WTC11 (cell line): ENCODE measurements at regions not wholly inside any gene's neighbourhood (a gene's known extent, or its start where the extent isn't known, plus 50 kb on each side); places are given as distances from the start of the nearest gene placed in this dataset.

Experiments used
- ATAC-seq: fragments of 200-7000 bp; cut with Tn5 transposase; 2 replicates; pipeline ENCODE4 v1.10.0; 2021; ENCODE audit warnings: mild to moderate bottlenecking, moderate library complexity
- CTCF ChIA-PET: fragments of 300-600 bp; sonication (Branson Sonifier 250); formaldehyde crosslinking; loops from one replicate; lab custom pipeline; 2021; ENCODE audit warnings: antibody characterized with exemption; lab: Charles Lee
- POLR2A ChIA-PET: fragments of 350-600 bp; sonication (Branson Sonifier 250); formaldehyde crosslinking; loops from one replicate; lab custom pipeline; 2021; ENCODE audit warnings: antibody characterized with exemption; lab: Charles Lee
- DNase-seq: peaks from one replicate; pipeline ENCODE4 v3.0.0; 2021; ENCODE audit warnings: low spot score
- H3K27ac Mint-ChIP-seq: 2 replicates; pipeline ENCODE4 v1.8.0; 2021; ENCODE audit warnings: mixed read lengths
- H3K27me3 Mint-ChIP-seq: 2 replicates; pipeline ENCODE4 v1.8.0; 2021; ENCODE audit warnings: low read depth, mild to moderate bottlenecking, moderate library complexity, mixed read lengths
- H3K36me3 Mint-ChIP-seq: 2 replicates; pipeline ENCODE4 v1.8.0; 2021; ENCODE audit warnings: mixed read lengths
- H3K4me1 Mint-ChIP-seq: 2 replicates; pipeline ENCODE4 v1.8.0; 2022; ENCODE audit warnings: mixed read lengths
- H3K4me3 Mint-ChIP-seq: 2 replicates; pipeline ENCODE4 v1.8.0; 2021; ENCODE audit warnings: mild to moderate bottlenecking, moderate library complexity, mixed read lengths
- H3K9me3 Mint-ChIP-seq: 2 replicates; pipeline ENCODE4 v1.8.0; 2021; ENCODE audit warnings: mixed read lengths
- ATF1 ChIP-seq: sonication (generic); formaldehyde crosslinking; IDR thresholded peaks from 2 replicates; pipeline ENCODE4 v1.8.1; 2023; ENCODE audit warnings: mild to moderate bottlenecking, moderate library complexity, missing genetic modification reagents
- CREM ChIP-seq: sonication (generic); formaldehyde crosslinking; IDR thresholded peaks from 2 replicates; pipeline ENCODE4 v1.8.1; 2022; ENCODE audit warnings: mild to moderate bottlenecking, missing genetic modification reagents, moderate library complexity
- ETV6 ChIP-seq: sonication (generic); formaldehyde crosslinking; IDR thresholded peaks from 2 replicates; pipeline ENCODE4 v1.8.1; 2022; ENCODE audit warnings: mild to moderate bottlenecking, missing genetic modification reagents
- KAT7 ChIP-seq: sonication (generic); formaldehyde crosslinking; IDR thresholded peaks from 2 replicates; pipeline ENCODE4 v1.8.1; 2023; ENCODE audit warnings: missing genetic modification reagents, mild to moderate bottlenecking, borderline replicate concordance
- NR1H2 ChIP-seq: sonication (generic); formaldehyde crosslinking; IDR thresholded peaks from 2 replicates; pipeline ENCODE4 v1.9.0; 2021; ENCODE audit warnings: mild to moderate bottlenecking, moderate library complexity, missing genetic modification reagents
- RELA ChIP-seq: sonication (generic); formaldehyde crosslinking; IDR thresholded peaks from 2 replicates; pipeline ENCODE4 v1.8.1; 2022; ENCODE audit warnings: missing genetic modification reagents, mild to moderate bottlenecking, borderline replicate concordance
- TEAD4 ChIP-seq: sonication (generic); formaldehyde crosslinking; IDR thresholded peaks from 2 replicates; pipeline ENCODE4 v1.8.0; 2022; ENCODE audit warnings: mild to moderate bottlenecking, missing genetic modification reagents
- ZNF138 ChIP-seq: sonication (generic); formaldehyde crosslinking; conservative IDR thresholded peaks from 2 replicates; pipeline ENCODE4 v1.8.1; 2022; ENCODE audit warnings: mild to moderate bottlenecking, moderate library complexity, missing genetic modification reagents
- ZNF423 ChIP-seq: fragments of 250-450 bp; sonication (Bioruptor Pico); IDR thresholded peaks from 2 replicates; pipeline ENCODE4 v2.1.2; 2022; ENCODE audit warnings: mild to moderate bottlenecking, moderate library complexity
- TF ChIP-seq, protein P1 (sequence below): fragments of 250-450 bp; sonication (Bioruptor Pico); IDR thresholded peaks from 2 replicates; pipeline ENCODE4 v1.9.0; 2021; ENCODE audit warnings: mild to moderate bottlenecking
- TF ChIP-seq, protein P2 (sequence below): sonication (generic); formaldehyde crosslinking; IDR thresholded peaks from 2 replicates; pipeline ENCODE4 v1.8.0; 2023; ENCODE audit warnings: missing genetic modification reagents, mild to moderate bottlenecking, borderline replicate concordance
- TF ChIP-seq, protein P3 (sequence below): fragments of 250-450 bp; sonication (Bioruptor Pico); IDR thresholded peaks from 2 replicates; pipeline ENCODE4 v2.1.2; 2022; ENCODE audit warnings: mild to moderate bottlenecking, moderate library complexity

DNA sequence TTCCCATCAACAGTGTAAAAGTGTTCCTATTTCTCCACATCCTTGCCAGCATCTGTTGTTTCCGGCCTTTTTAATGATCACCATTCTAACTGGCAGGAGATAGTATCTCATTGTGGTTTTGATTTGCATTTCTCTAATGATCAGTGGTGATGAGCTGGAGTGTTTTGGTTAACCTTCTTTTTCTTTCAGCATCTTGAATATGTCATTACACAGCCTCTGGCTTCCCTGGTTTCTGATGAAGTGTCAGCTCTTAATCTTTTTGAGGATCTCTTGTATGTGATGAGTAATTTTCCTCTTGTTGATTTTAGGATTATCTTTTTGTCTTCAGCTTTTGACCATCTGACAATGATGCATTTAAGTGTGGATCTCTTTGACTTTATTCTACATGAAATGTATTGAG, 133.2 kb upstream of the GRIK3 start (continued):
- TF ChIP-seq, protein P1, sequence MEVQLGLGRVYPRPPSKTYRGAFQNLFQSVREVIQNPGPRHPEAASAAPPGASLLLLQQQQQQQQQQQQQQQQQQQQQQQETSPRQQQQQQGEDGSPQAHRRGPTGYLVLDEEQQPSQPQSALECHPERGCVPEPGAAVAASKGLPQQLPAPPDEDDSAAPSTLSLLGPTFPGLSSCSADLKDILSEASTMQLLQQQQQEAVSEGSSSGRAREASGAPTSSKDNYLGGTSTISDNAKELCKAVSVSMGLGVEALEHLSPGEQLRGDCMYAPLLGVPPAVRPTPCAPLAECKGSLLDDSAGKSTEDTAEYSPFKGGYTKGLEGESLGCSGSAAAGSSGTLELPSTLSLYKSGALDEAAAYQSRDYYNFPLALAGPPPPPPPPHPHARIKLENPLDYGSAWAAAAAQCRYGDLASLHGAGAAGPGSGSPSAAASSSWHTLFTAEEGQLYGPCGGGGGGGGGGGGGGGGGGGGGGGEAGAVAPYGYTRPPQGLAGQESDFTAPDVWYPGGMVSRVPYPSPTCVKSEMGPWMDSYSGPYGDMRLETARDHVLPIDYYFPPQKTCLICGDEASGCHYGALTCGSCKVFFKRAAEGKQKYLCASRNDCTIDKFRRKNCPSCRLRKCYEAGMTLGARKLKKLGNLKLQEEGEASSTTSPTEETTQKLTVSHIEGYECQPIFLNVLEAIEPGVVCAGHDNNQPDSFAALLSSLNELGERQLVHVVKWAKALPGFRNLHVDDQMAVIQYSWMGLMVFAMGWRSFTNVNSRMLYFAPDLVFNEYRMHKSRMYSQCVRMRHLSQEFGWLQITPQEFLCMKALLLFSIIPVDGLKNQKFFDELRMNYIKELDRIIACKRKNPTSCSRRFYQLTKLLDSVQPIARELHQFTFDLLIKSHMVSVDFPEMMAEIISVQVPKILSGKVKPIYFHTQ (CRISPR knock-in tag), result no peak

DNA sequence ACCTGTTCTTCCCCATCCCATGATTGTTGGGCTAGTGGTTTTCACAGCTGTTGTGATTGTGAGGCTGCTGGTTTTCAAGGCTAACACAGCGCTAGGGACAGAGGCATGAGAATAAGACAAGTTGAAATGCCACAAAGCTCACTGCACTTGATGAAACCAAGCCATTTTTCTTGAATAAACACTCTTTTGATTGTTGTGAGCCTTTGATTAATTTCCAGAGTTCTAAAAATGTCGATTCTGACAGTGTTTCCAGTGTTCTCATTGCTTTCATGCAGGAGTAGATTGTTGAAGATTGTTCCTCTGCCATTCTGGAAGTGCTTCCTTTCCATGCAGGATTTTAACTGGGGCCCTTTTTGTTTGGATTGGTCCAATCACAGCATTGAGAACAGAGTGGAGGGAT, 134.9 kb upstream of the GRIK3 start:
- DNase-seq, result no peak
- Mint-ChIP-seq H3K4me1 (no peaks in the 10 kb centered on the region), H3K9me3 (peaks cover 12% of the 10 kb centered on the region), H3K27me3 (peaks cover 3% of the 10 kb centered on the region; the same call in 1 of the 2 replicates), H3K27ac (no peak overlapping the region), H3K4me3 (no peak overlapping the region), H3K36me3 (no peaks in the 10 kb centered on the region)
- ChIA-PET POLR2A (no interaction called here), CTCF (no interaction called here)
- ATAC-seq, result no peak
- no peak for TF ChIP-seq ZNF423 (CRISPR knock-in tag)
- no peak for TF ChIP-seq ZNF138
- TF ChIP-seq ETV6 (CRISPR knock-in tag), result no peak
- TF ChIP-seq, protein P2, sequence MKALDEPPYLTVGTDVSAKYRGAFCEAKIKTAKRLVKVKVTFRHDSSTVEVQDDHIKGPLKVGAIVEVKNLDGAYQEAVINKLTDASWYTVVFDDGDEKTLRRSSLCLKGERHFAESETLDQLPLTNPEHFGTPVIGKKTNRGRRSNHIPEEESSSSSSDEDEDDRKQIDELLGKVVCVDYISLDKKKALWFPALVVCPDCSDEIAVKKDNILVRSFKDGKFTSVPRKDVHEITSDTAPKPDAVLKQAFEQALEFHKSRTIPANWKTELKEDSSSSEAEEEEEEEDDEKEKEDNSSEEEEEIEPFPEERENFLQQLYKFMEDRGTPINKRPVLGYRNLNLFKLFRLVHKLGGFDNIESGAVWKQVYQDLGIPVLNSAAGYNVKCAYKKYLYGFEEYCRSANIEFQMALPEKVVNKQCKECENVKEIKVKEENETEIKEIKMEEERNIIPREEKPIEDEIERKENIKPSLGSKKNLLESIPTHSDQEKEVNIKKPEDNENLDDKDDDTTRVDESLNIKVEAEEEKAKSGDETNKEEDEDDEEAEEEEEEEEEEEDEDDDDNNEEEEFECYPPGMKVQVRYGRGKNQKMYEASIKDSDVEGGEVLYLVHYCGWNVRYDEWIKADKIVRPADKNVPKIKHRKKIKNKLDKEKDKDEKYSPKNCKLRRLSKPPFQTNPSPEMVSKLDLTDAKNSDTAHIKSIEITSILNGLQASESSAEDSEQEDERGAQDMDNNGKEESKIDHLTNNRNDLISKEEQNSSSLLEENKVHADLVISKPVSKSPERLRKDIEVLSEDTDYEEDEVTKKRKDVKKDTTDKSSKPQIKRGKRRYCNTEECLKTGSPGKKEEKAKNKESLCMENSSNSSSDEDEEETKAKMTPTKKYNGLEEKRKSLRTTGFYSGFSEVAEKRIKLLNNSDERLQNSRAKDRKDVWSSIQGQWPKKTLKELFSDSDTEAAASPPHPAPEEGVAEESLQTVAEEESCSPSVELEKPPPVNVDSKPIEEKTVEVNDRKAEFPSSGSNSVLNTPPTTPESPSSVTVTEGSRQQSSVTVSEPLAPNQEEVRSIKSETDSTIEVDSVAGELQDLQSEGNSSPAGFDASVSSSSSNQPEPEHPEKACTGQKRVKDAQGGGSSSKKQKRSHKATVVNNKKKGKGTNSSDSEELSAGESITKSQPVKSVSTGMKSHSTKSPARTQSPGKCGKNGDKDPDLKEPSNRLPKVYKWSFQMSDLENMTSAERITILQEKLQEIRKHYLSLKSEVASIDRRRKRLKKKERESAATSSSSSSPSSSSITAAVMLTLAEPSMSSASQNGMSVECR (CRISPR knock-in tag), result no peak
- TF ChIP-seq TEAD4, result no peak
- no peak for TF ChIP-seq NR1H2 (CRISPR knock-in tag)

DNA sequence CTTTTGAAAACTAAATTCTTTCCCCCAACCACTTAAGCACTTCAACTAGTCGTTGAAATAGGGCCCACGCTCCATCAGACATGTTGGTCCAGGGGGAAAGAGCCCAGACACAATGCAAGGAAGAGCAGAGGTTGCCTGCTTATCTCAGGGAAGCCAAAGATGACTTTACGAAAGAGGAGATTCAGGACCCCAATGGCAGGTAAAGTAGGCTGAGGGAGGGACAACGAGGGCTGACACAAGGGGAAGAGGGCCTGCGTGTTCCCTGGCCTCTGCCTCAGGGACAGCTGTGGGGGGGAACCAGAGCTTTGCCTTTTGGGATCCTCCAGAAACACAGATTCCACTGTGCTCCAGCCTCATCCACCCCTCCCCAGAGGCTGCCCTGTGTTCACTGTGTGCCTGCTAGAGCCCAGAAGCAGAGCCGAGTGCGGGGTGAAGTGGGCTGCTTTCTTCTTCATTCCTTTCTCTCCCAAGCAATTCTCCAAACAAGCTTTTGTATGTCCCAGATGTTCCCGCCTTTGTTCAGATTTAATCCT, 135.5 kb upstream of the GRIK3 start:
- Mint-ChIP-seq H3K36me3 (no peaks in the 10 kb centered on the region), H3K4me3 (no peak overlapping the region), H3K4me1 (peaks cover 3% of the 10 kb centered on the region), H3K27me3 (peaks cover 6% of the 10 kb centered on the region; the same call in 1 of the 2 replicates), H3K9me3 (peaks cover 8% of the 10 kb centered on the region), H3K27ac (no peak overlapping the region)
- DNase-seq (no peak), ATAC-seq (no peak)
- POLR2A ChIA-PET, result interaction anchor here (0.5 kb wide), 1 partner anchor 9 kb away, joined by 5 read pairs; no protein-coding TSS in a partner anchor
- CTCF ChIA-PET, result no interaction called here
- TF ChIP-seq ATF1 (no peak), KAT7 (no peak), CREM (CRISPR knock-in tag) (no peak), RELA (CRISPR knock-in tag) (no peak)
- TF ChIP-seq, protein P2 (CRISPR knock-in tag), result no peak
- TF ChIP-seq, protein P3, sequence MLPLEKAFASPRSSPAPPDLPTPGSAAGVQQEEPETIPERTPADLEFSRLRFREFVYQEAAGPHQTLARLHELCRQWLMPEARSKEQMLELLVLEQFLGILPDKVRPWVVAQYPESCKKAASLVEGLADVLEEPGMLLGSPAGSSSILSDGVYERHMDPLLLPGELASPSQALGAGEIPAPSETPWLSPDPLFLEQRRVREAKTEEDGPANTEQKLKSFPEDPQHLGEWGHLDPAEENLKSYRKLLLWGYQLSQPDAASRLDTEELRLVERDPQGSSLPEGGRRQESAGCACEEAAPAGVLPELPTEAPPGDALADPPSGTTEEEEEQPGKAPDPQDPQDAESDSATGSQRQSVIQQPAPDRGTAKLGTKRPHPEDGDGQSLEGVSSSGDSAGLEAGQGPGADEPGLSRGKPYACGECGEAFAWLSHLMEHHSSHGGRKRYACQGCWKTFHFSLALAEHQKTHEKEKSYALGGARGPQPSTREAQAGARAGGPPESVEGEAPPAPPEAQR, result no peak
